Retinal pigment epithelial cell (primary cell): ENCODE measurements at regions not wholly inside any gene's neighbourhood (a gene's known extent, or its start where the extent isn't known, plus 50 kb on each side); places are given as distances from the start of the nearest gene placed in this dataset.

ENCODE experiments used
- DNase-seq: peaks from one replicate; pipeline ENCODE4 v3.0.0-alpha.2; 2010; ENCODE audit warnings: low read depth
- H3K4me3 ChIP-seq: 2 replicates; pipeline ENCODE4 v1.5.1; 2011; ENCODE audit warnings: mild to moderate bottlenecking, low read length, control low read depth, moderate library complexity
- CTCF ChIP-seq: conservative IDR thresholded peaks from 2 replicates; pipeline ENCODE4 v1.5.1; 2011; ENCODE audit warnings: low read depth, low read length, control low read depth, inconsistent platforms

- TF ChIP-seq CTCF = no peak
Observed at GRCh38 chr2:234678711-234679110, 181.8 kb upstream of the ARL4C start.

GRCh38 chr2:234677758-234678538, 181.1 kb upstream of the ARL4C start:
- H3K4me3 ChIP-seq = no peak overlapping the region
- no peak for DNase-seq
- no peak for TF ChIP-seq CTCF

More at GRCh38 chr2:234678711-234679110, 181.8 kb upstream of the ARL4C start:
- no peak overlapping the region for H3K4me3 ChIP-seq
- DNase-seq = peak; percentile 74

GRCh38 chr2:234676783-234677450, 180.0 kb upstream of the ARL4C start:
- no peak for TF ChIP-seq CTCF
- no peak overlapping the region for H3K4me3 ChIP-seq
- DNase-seq = no peak

- DNase-seq = no peak
- TF ChIP-seq CTCF = no peak
- H3K4me3 ChIP-seq = no peak overlapping the region
Observed at GRCh38 chr2:234676109-234676782, 179.4 kb upstream of the ARL4C start.

- TF ChIP-seq CTCF = no peak
- no peak overlapping the region for H3K4me3 ChIP-seq
- DNase-seq = no peak
Observed at GRCh38 chr2:234674781-234675201, 177.9 kb upstream of the ARL4C start.

GRCh38 chr2:234673961-234674759, 177.3 kb upstream of the ARL4C start:
- no peak for TF ChIP-seq CTCF
- H3K4me3 ChIP-seq = no peak overlapping the region

More at GRCh38 chr2:234673961-234674759, 177.3 kb upstream of the ARL4C start:
- no peak for DNase-seq
